Kidney epithelial cell (primary cell): ENCODE measurements at regions not wholly inside any gene's neighbourhood (a gene's known extent, or its start where the extent isn't known, plus 50 kb on each side); places are given as distances from the start of the nearest gene placed in this dataset.

Experiments used
- DNase-seq: peaks from one replicate; pipeline ENCODE4 v3.0.0-alpha.2; 2010; ENCODE audit warnings: low read depth
- H3K27me3 ChIP-seq: 2 replicates; pipeline ENCODE4 v1.6.0; 2011; ENCODE audit warnings: low read length; ENCODE audit not compliant: control insufficient read depth, insufficient read depth
- H3K36me3 ChIP-seq: 2 replicates; pipeline ENCODE4 v1.5.1; 2011; ENCODE audit warnings: low read length; ENCODE audit not compliant: control insufficient read depth, insufficient read depth
- H3K4me3 ChIP-seq: 2 replicates; pipeline ENCODE4 v1.5.1; 2011; ENCODE audit warnings: low read depth, mild to moderate bottlenecking, control low read depth, low read length
- CTCF ChIP-seq: IDR thresholded peaks from 2 replicates; pipeline ENCODE4 v1.5.1; 2011; ENCODE audit warnings: mild to moderate bottlenecking, moderate library complexity, low read length, control low read depth, inconsistent platforms; ENCODE audit not compliant: insufficient read depth, poor library complexity, severe bottlenecking

- TF ChIP-seq CTCF = no peak
- no peak overlapping the region for H3K4me3 ChIP-seq
- H3K27me3 ChIP-seq = no peaks in the 10 kb centered on the region
- no peaks in the 10 kb centered on the region for H3K36me3 ChIP-seq
- DNase-seq = no peak
These were observed 1260.3 kb upstream of the SLC10A2 start for GRCh38 chr13:104326523-104326922.

- Histone ChIP-seq H3K36me3 (no peaks in the 10 kb centered on the region), H3K27me3 (no peaks in the 10 kb centered on the region), H3K4me3 (no peak overlapping the region)
- TF ChIP-seq CTCF = no peak
- DNase-seq = no peak
These were observed 1255.5 kb upstream of the SLC10A2 start for GRCh38 chr13:104321756-104322155.

GRCh38 chr13:104320446-104320845 lies 1254.2 kb upstream of the SLC10A2 start:
- no peak for TF ChIP-seq CTCF
- H3K4me3 ChIP-seq = no peak overlapping the region
- no peaks in the 10 kb centered on the region for H3K27me3 ChIP-seq
- no peaks in the 10 kb centered on the region for H3K36me3 ChIP-seq
- no peak for DNase-seq

- DNase-seq = no peak
- no peak overlapping the region for H3K4me3 ChIP-seq
- peak; percentile 61 for TF ChIP-seq CTCF
- H3K27me3 ChIP-seq = no peaks in the 10 kb centered on the region
- no peaks in the 10 kb centered on the region for H3K36me3 ChIP-seq
These were observed 1251.9 kb upstream of the SLC10A2 start for GRCh38 chr13:104318121-104318520.

GRCh38 chr13:104315606-104316005 lies 1249.4 kb upstream of the SLC10A2 start:
- Histone ChIP-seq H3K4me3 (no peak overlapping the region), H3K36me3 (no peaks in the 10 kb centered on the region), H3K27me3 (no peaks in the 10 kb centered on the region)
- peak; percentile 96 for DNase-seq
- TF ChIP-seq CTCF = no peak

- Histone ChIP-seq H3K27me3 (no peaks in the 10 kb centered on the region), H3K36me3 (no peaks in the 10 kb centered on the region), H3K4me3 (no peak overlapping the region)
- TF ChIP-seq CTCF = no peak
- DNase-seq = no peak
These were observed 1248.8 kb upstream of the SLC10A2 start for GRCh38 chr13:104314926-104315535.
